HT-29 (cell line): ENCODE measurements at regions not wholly inside any gene's neighbourhood (a gene's known extent, or its start where the extent isn't known, plus 50 kb on each side); places are given as distances from the start of the nearest gene placed in this dataset.
"Not testable (repeated sequence)": the region's sequence is repeated elsewhere in the genome, so short reads cannot be mapped to it uniquely, and the experiment has no call there.

Experiments used
- DNase-seq: peaks from one replicate; pipeline ENCODE4 v3.0.0-alpha.2; 2015; ENCODE audit warnings: low spot score

DNA sequence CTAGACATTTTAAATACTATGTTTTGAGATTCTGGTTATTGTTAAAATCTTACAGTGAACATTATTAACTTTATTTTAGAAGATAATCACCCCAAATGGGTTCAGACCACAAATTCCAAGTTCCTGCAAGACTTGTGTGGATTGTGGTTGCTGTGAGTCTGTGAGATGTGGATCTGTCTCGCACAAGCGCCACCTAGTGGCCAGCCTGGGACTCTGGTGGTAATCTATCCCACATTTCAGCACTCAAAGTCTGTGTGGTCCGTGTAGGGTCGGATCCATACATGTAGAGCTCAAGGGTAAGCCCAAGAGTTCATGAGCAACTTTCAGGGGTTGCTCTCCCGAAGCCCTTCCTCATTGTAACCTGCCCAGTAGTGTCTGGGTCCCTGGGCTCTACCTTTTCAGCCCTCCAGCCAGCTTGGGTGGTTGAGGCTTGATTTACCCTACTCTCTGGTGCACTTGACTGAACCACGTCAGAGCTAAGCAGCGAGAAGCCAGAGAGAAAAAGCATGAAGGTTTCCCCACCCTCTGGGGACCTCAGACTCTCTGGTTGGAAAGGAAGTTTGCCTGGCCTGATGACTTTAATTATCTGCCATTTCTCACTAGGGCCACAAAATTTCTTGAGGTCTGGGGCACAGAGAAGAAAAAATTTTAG is 129.2 kb downstream of the ARHGAP11B start:
- not testable (repeated sequence) for DNase-seq

- DNase-seq: not testable (repeated sequence)
These were observed 134.7 kb downstream of the ARHGAP11B start for GRCh38 chr15:30760633-30761032.

GRCh38 chr15:30761365-30761764 is 135.4 kb downstream of the ARHGAP11B start:
- DNase-seq: not testable (repeated sequence)

GRCh38 chr15:30769390-30770124 is 134.2 kb upstream of the FAN1 start:
- DNase-seq: not testable (repeated sequence)

DNA sequence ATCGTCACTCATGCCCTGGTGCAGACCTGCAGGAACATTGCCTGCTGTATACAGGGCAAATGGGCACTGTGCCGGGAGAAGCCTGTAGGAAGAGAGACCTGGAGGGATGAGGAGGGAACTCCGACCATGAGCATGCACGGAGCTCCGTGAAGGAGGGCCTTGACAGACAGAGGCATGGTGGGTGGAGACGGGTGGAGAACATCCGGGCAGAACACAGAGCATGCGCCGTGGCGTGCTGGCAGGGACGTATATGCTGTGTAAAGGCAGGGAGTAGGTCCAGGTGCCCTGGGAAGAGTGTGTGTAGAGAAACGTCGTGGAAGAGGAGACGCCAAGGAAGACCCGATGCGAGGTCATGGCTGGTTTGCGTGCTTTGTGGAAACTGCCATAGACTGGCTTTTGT is 133.0 kb upstream of the FAN1 start:
- DNase-seq: no peak

- no peak for DNase-seq
These were observed 120.7 kb upstream of the FAN1 start for GRCh38 chr15:30783019-30783418.

DNA sequence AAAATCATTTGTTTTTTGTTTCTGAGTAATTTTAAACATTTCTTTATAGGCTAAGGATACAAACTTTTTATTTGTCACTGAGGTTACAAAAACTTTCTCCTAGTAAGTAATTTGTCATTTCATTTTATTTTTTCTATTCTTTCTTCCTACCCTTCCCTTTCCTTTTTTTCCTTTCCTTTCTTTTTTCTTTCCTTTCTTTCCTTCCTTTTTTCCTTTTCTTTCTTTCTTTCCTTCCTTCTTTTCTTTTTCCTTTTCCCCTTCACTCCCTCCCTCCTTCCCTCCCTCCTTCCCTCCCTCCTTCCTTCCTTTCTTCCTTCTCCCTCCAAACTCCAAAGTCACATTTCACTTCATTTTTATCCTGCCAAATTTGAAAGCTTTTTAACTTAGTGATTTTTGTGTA is 115.1 kb upstream of the FAN1 start:
- no peak for DNase-seq

DNA sequence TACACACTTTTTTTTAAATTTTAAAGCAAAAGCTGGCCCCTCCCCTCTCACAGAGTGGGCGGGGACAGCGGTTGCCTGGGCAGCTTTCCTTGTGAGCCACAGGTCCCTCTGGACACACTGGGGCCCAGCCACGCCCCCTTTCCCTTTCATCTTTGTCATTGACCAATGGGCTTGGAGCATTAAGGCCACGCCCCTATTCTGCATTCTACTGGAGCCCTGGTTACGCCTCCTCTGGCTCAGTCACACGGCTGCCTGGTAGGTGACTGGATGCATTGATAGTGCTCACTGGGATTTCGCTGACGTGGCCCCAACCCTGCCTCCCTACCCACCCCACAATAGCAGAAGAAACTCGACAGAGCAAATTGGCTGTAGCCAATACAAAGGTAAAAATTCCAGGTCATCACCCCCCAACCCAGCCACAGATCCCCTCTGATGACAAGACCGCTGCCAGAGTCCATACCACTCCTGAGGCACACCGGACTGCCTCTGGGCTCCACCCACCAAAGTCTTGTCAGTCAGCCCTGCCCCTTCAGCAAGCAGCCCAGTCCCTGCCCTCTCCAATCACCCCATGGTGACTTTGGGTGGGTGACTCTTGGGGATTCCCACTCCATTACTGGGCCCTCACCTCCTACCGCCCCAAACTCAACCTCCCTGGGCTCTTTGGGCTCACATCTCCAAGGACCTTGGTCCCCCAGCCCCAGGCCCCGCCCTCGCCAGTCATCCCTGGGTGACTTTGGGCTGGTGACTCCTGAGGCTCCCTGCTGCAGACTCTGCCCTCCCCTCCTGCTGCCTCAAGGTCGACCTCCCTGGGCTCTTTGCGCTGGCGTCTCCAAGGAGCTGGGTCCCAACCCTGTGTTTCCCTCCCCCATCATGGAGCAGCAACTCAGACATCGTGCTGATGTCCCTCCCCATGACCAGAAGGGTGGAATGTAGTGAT is 112.2 kb upstream of the FAN1 start:
- DNase-seq: peak; percentile 57

DNA sequence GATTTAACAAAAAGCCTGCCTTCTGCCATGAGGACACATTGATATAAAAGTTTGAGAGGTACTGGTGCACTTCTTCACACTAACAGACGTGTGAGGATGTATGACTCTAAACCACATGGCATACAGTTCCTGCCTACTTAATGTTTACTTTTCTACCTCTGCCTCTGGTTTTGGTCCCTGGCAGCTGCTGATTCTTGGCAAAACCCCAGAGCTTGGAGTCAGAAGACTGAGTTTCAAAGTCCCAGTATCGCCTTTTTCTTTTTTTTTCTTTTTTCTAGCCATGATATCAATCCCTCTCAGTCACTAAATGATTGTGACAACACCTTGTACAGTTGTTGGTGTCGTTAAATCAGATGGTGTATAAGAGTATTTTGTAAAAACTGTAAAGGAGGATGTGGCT is 110.9 kb upstream of the FAN1 start:
- DNase-seq: not testable (repeated sequence)

GRCh38 chr15:30794388-30794787 is 109.3 kb upstream of the FAN1 start:
- no peak for DNase-seq

DNA sequence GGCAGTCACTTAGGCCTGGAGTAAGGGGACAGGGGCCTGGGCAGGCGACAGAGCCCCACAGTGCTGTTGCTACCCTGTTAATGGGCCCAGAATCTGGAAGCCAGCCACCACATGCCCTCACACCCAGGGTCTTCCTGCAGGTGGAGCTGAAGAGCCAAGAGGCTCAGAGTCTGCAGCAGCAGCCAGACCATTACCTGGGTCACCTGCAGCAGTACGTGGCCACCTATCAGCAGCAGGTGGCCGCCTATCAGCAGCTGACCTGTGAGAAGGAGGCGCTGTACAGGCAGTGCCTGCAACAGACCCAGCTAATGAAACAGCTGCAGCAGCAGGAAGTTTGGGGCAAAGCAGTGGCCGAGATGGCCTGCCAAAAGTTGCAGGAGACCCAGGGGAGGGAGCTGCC is 104.2 kb upstream of the FAN1 start:
- DNase-seq: peak; percentile 43

DNA sequence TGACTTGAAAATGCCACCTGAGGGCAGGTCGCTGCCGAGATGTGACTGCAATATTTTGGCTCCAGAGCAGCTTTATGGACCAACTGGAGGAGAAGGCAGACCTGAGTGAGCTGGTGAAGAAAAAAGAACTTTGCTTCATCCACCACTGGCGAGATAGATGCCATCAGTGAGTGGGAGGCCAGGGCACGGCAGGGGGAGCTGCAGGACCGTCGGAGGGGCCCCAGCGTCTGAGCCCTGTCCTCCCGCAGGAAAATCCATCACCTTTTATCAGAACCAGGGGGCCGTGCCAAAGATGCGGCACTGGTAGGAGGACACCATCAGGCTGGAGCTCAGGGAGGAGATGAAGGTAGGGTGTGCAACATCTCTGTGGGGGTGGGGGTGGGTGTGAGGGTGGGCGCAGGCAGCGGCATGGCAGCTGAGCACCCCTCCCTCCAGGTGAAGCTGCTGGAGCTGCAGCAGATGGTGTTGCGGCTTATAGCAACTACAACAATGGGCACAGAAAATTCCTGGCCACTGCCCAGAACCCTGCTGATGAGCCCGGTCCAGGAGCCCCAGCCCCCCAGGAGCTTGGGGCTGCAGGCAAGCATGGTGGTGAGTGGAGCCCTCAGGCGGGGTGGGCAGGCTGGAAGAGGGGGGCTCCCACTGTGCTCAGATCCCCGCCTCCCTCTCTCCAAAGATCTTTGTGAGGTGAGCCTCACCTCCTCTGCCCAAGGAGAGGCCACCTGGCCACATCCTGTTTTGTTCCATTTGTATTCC is 102.4 kb upstream of the FAN1 start:
- peak; percentile 25 for DNase-seq

DNA sequence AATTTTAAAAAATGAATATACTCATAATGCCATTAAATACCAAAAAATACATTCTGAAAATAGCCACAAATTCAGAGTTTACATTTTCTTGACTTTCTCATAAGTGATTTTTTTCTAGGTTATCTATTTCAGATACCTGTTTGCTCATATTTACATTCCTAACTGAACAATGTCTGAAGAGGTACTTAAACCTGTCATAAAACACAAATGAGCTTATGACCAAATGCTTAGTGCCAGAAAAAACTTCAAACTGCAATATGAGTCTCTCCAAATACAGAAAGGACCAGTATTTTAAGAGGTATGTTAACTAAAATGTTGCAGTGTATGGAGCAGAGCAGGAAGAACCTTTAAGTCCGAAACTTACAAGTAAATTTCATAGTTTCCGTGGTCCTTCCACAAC is 101.7 kb upstream of the FAN1 start:
- DNase-seq: not testable (repeated sequence)

- DNase-seq: not testable (repeated sequence)
These were observed 100.0 kb upstream of the FAN1 start for GRCh38 chr15:30803703-30804102.

GRCh38 chr15:30816430-30816829 is 87.3 kb upstream of the FAN1 start:
- DNase-seq: no peak

DNA sequence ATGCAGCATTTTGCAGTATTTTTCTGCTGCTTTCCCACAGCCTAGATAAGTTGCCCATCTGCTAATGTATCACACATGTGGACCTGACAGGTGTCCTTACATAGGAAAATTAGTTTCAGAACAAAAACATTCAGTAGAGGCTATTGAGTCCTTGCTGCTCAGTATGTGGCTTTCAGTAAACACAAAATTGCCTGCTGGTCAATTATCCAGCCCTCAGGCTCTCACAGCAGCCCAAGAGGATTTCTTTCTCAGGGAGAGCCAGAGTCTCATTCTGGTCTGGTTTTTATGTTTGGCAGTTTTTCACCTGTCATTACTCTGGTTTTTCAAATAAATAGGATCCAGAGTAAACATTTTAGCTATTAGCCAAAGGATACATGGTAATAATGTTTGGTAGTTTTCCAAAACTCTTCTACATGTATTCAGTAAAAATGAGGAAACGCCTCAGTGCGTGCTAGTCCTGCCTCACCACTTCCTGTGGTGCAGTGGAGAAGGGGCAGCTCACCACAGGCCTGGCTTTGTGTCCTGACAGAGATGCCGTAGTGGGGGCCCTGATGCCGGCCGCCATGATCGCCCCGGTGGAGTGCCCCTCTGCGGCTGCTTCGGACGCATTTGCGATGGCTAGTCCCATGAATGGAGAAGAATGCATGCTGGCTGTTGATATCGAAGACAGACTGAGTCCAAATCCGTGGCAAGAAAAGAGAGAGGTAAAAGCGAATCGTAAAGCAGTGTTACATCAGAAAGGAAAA is 80.5 kb upstream of the FAN1 start:
- not testable (repeated sequence) for DNase-seq

DNA sequence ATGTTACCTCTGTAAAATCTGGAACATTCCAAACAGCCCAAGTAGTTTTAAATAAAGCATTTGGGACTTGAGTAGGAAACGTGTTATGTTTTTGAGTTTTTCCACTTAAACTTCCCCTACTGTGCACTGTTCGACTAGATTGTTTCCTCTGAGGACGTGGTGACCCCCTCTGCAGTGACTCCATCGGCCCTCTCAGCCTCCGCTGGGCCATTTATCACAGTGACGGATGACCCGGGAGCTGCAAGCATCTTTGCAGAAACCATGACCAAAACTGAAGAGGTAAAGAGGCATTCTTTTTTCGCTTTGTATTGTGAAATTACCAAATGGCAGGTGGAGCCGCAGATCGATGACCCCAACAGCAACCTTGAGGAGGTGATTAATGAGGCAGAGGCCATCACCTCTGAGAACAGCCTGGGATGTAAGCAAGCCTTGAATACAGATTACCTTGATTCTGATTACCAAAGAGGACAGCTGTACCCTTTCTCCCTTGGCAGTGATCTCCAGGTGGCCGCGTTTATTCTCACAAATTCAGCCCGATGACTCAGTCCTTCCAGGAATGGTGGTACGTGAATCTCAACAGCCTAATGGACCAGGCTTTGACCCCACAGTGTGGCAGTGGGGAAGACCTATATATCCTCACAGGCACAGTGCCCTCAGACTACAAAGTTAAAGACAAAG is 79.1 kb upstream of the FAN1 start:
- no peak for DNase-seq

DNA sequence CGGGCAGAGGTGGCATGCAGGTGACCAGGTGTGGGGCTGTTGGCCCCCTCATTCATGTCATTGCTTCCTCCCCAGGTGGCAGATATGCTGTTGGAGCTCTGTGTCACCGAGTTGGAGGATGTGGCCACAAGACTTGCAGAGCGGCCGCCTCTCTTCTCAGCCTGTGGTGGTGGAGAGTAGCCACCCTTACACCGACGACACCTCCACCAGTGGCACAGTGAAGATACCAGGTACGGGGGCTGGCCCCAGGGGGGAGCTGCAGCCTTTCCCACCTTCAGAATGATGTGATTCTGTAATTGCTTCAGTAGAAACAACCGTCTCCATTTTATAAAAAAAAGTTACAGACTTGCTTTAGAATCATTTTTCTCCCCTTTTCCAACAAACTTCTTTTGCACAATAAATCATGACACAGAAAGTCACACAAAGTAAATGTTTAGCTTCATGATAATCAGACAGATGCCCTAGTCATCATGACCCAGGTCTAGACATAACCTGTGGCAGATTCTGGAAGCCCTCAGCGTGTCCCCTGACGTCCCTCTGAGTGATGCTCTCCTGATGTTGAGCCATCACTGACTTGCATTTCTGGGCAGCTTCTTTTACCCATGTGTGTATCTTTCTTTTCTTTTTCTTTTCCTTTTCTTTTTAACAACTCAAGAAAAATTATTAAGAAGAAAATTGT is 76.0 kb upstream of the FAN1 start:
- no peak for DNase-seq

DNA sequence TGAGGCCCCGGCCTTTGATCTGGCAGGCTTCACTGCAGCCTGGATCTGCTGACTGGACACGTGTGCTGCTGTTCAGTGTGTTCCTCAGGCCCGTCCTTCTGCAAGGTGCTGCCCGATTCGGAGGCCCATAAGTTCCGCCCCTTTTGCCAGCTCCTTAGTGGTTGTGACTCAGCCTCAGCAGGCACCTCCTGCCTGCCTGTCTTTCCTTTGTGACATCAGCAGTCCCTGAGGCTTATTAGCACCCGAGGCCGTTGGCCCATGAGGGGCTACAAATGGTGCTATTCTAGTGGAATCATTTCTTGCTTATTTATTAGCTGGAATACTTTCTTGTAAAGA is 75.4 kb upstream of the FAN1 start:
- DNase-seq: peak; percentile 25

DNA sequence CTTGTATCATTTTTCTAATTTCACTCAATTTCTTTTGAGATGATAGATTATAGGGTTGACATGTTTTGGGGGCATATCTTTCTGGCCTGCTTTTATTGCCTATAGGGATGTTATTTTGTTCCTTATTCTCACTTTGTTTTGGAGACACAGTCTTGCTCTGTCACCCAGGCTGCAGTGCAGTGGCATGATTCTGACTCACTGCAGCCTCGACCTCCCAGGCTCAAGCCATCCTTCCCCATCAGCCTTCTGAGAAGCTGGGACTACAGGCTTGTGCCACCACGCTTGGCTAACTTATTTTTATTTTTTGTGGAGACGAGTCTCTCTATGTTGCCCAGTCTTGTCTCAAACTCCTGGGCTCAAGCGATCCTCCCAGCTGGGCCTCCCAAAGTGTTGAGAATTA is 72.8 kb upstream of the FAN1 start:
- DNase-seq: no peak
